H9 (cell line): ENCODE measurements at regions not wholly inside any gene's neighbourhood (a gene's known extent, or its start where the extent isn't known, plus 50 kb on each side); places are given as distances from the start of the nearest gene placed in this dataset.

ENCODE experiments used
- DNase-seq: peaks from one replicate; pipeline ENCODE4 v3.0.0-alpha.2; 2017
- H2AFZ ChIP-seq: one replicate; pipeline ENCODE4 v1.6.1; 2013; ENCODE audit warnings: mild to moderate bottlenecking, low read length, control low read depth, moderate library complexity
- H2AK5ac ChIP-seq: 2 replicates; pipeline ENCODE4 v1.6.1; 2013; ENCODE audit warnings: low read length, control low read depth, mixed read lengths; ENCODE audit not compliant: insufficient read length
- H2BK120ac ChIP-seq: one replicate; pipeline ENCODE4 v1.6.1; 2013; ENCODE audit warnings: low read depth, mild to moderate bottlenecking, low read length, control low read depth, inconsistent platforms; ENCODE audit not compliant: poor library complexity, severe bottlenecking
- H2BK12ac ChIP-seq: 2 replicates; pipeline ENCODE4 v1.6.1; 2013; ENCODE audit warnings: low read length, control low read depth, mixed read lengths, low read depth; ENCODE audit not compliant: insufficient read length
- H2BK15ac ChIP-seq: 2 replicates; pipeline ENCODE4 v1.6.1; 2013; ENCODE audit warnings: low read depth, low read length, control low read depth
- H2BK20ac ChIP-seq: one replicate; pipeline ENCODE4 v1.6.1; 2013; ENCODE audit warnings: low read depth, mild to moderate bottlenecking, low read length, control low read depth, inconsistent platforms; ENCODE audit not compliant: poor library complexity, severe bottlenecking
- H2BK5ac ChIP-seq: 2 replicates; pipeline ENCODE4 v1.6.1; 2013; ENCODE audit warnings: low read length, control low read depth, mixed read lengths; ENCODE audit not compliant: insufficient read length
- H3K14ac ChIP-seq: 2 replicates; pipeline ENCODE4 v1.6.1; 2013; ENCODE audit warnings: low read length, control low read depth; ENCODE audit not compliant: insufficient read depth
- H3K18ac ChIP-seq: 2 replicates; pipeline ENCODE4 v1.6.1; 2013; ENCODE audit warnings: low read depth, mild to moderate bottlenecking, mixed read lengths, low read length, control low read depth; ENCODE audit not compliant: insufficient read length
- H3K23ac ChIP-seq: 2 replicates; pipeline ENCODE4 v1.6.1; 2013; ENCODE audit warnings: low read length, control low read depth, mixed read lengths, low read depth; ENCODE audit not compliant: insufficient read length
- H3K23me2 ChIP-seq: 2 replicates; pipeline ENCODE4 v1.6.1; 2013; ENCODE audit warnings: low read depth, mild to moderate bottlenecking, mixed read lengths, low read length, control low read depth; ENCODE audit not compliant: insufficient read length, poor library complexity, severe bottlenecking
- H3K27ac ChIP-seq: 2 replicates; pipeline ENCODE4 v1.5.1; 2013; ENCODE audit warnings: low read length, control low read depth, mixed read lengths, low read depth; ENCODE audit not compliant: insufficient read length
- H3K27me3 ChIP-seq: 2 replicates; pipeline ENCODE4 v1.6.1; 2013; ENCODE audit warnings: low read length, control low read depth, inconsistent platforms; ENCODE audit not compliant: insufficient read depth
- H3K4ac ChIP-seq: 2 replicates; pipeline ENCODE4 v1.6.1; 2013; ENCODE audit warnings: low read depth, mild to moderate bottlenecking, control low read depth, inconsistent platforms, low read length, moderate library complexity
- H3K4me1 ChIP-seq: 2 replicates; pipeline ENCODE4 v1.6.1; 2013; ENCODE audit warnings: low read length, control low read depth, inconsistent platforms; ENCODE audit not compliant: insufficient read depth
- H3K4me2 ChIP-seq: 2 replicates; pipeline ENCODE4 v1.6.1; 2013; ENCODE audit warnings: low read length, control low read depth, mixed read lengths; ENCODE audit not compliant: insufficient read length, insufficient read depth
- H3K56ac ChIP-seq: 2 replicates; pipeline ENCODE4 v1.6.1; 2013; ENCODE audit warnings: low read depth, mild to moderate bottlenecking, mixed read lengths, low read length, control low read depth; ENCODE audit not compliant: insufficient read length
- H3K79me1 ChIP-seq: 2 replicates; pipeline ENCODE4 v1.6.1; 2013; ENCODE audit warnings: low read depth, mild to moderate bottlenecking, moderate library complexity, low read length, control low read depth, inconsistent platforms; ENCODE audit not compliant: insufficient read depth, poor library complexity, severe bottlenecking
- H3K79me2 ChIP-seq: 2 replicates; pipeline ENCODE4 v1.6.1; 2013; ENCODE audit warnings: low read length, control low read depth, inconsistent platforms; ENCODE audit not compliant: insufficient read depth
- H3K9ac ChIP-seq: 2 replicates; pipeline ENCODE4 v1.6.1; 2013; ENCODE audit warnings: low read length, control low read depth, mixed read lengths; ENCODE audit not compliant: insufficient read length; ENCODE audit errors: extremely low read depth
- H3K9me3 ChIP-seq: one replicate; pipeline ENCODE4 v1.6.1; 2013; ENCODE audit warnings: low read depth, low read length, inconsistent platforms; ENCODE audit not compliant: control insufficient read depth
- H3T11ph ChIP-seq: one replicate; pipeline ENCODE4 v1.6.1; 2013; ENCODE audit warnings: mild to moderate bottlenecking, low read length, control low read depth, inconsistent platforms
- H4K20me1 ChIP-seq: one replicate; pipeline ENCODE4 v1.6.1; 2013; ENCODE audit not compliant: control insufficient read depth, insufficient read length, insufficient read depth
- H4K5ac ChIP-seq: 2 replicates; pipeline ENCODE4 v1.6.1; 2013; ENCODE audit warnings: low read depth, mild to moderate bottlenecking, mixed read lengths, low read length, control low read depth; ENCODE audit not compliant: insufficient read length
- H4K8ac ChIP-seq: replicated peaks from 2 replicates; pipeline ENCODE4 v1.6.1; 2013; ENCODE audit warnings: low read length, control low read depth, mixed read lengths, low read depth; ENCODE audit not compliant: insufficient read length
- H4K91ac ChIP-seq: 2 replicates; pipeline ENCODE4 v1.6.1; 2013; ENCODE audit warnings: low read depth, mild to moderate bottlenecking, moderate library complexity, mixed read lengths, low read length, control low read depth; ENCODE audit not compliant: insufficient read length
- H3K27ac Mint-ChIP-seq, 3 experiments: 2 replicates in 2 of 3; 3 replicates in 1 of 3; pipeline ENCODE4 v1.8.0; 2020 to 2021; ENCODE audit warnings: mixed read lengths in 3 of 3, mild to moderate bottlenecking in 1 of 3, moderate library complexity in 1 of 3
- H3K27me3 Mint-ChIP-seq: 2 replicates; pipeline ENCODE4 v1.8.0; 2021; ENCODE audit warnings: low read depth, mild to moderate bottlenecking, moderate library complexity, mixed read lengths
- H3K36me3 Mint-ChIP-seq, 3 experiments: 2 replicates in 2 of 3; 3 replicates in 1 of 3; pipeline ENCODE4 v1.8.0; 2020 to 2021; ENCODE audit warnings: low read depth in 3 of 3, mixed read lengths in 3 of 3; ENCODE audit not compliant: insufficient read depth in 1 of 3
- H3K4me1 Mint-ChIP-seq, 2 experiments: 2 replicates each; pipeline ENCODE4 v1.8.0; 2020; ENCODE audit warnings: mixed read lengths in 2 of 2
- H3K4me3 Mint-ChIP-seq, 2 experiments: 2 replicates in 1 of 2; 3 replicates in 1 of 2; pipeline ENCODE4 v1.8.0; 2020 to 2021; ENCODE audit warnings: mild to moderate bottlenecking in 2 of 2, mixed read lengths in 2 of 2, moderate library complexity in 1 of 2
- H3K9me3 Mint-ChIP-seq, 2 experiments: 2 replicates in 1 of 2; 3 replicates in 1 of 2; pipeline ENCODE4 v1.8.0; 2020; ENCODE audit warnings: mild to moderate bottlenecking in 2 of 2, mixed read lengths in 2 of 2, moderate library complexity in 1 of 2
- CTCF ChIP-seq: fragments of 200-600 bp; sonication (generic); conservative IDR thresholded peaks from 3 replicates; pipeline ENCODE4 v1.8.0; 2021; ENCODE audit warnings: antibody characterized with exemption, mild to moderate bottlenecking
- WGBS: extraction: QIAGEN DNeasy Blood & Tissue Kit; methylation state at CpG from one replicate; pipeline ENCODE4 v1.1.7; 2013; ENCODE audit warnings: missing lambda C conversion rate, low lambda C conversion rate, mixed read lengths; ENCODE audit not compliant: insufficient read length; ENCODE audit errors: extremely low coverage; 5-methylcytosine and 5-hydroxymethylcytosine counted together

- Histone ChIP-seq H2AK5ac (no peak overlapping the region), H4K20me1 (no peaks in the 10 kb centered on the region), H3K18ac (no peak overlapping the region), H3K27me3 (no peaks in the 10 kb centered on the region), H2BK15ac (no peak overlapping the region), H2BK120ac (no peak overlapping the region), H3K4me1 (no peaks in the 10 kb centered on the region), H3K79me2 (no peaks in the 10 kb centered on the region), H2AFZ (no peak overlapping the region), H3K27ac (no peak overlapping the region), H3K4me2 (no peak overlapping the region), H3K23ac (no peak overlapping the region), H4K91ac (no peak overlapping the region), H2BK12ac (no peak overlapping the region), H2BK20ac (no peak overlapping the region), H3K14ac (no peak overlapping the region), H3K4ac (no peak overlapping the region), H3K79me1 (no peaks in the 10 kb centered on the region), H3K9me3 (no peaks in the 10 kb centered on the region), H4K8ac (no peak overlapping the region), H3T11ph (no peak overlapping the region), H3K9ac (no peak overlapping the region), H4K5ac (no peak overlapping the region), H3K23me2 (no peaks in the 10 kb centered on the region), H3K56ac (no peak overlapping the region), H2BK5ac (no peak overlapping the region)
- Mint-ChIP-seq H3K4me1 (peaks cover 3 to 4% of the 10 kb centered on the region in 2 experiments; a peak in 2 of 4 replicates), H3K4me3 (no peak overlapping the region), H3K27ac (no peak overlapping the region), H3K36me3 (peaks cover 4 to 15% (median 6%) of the 10 kb centered on the region in 3 experiments; a peak in 6 of 7 replicates), H3K27me3 (no peaks in the 10 kb centered on the region), H3K9me3 (peaks cover 7 to 8% of the 10 kb centered on the region in 2 experiments)
- DNase-seq = no peak
- TF ChIP-seq CTCF = no peak
- WGBS = no CpG with 5 or more reads among the region's 4 CpGs
These were observed 154.4 kb downstream of the LRIG3 start for GRCh38 chr12:58765653-58766512.
